SK-N-SH (cell line): ENCODE measurements at regions not wholly inside any gene's neighbourhood (a gene's known extent, or its start where the extent isn't known, plus 50 kb on each side); places are given as distances from the start of the nearest gene placed in this dataset.

Source experiments
- CTCF ChIA-PET: fragments of 300-600, 350-600 bp; formaldehyde crosslinking; extraction: SDS; loops from one replicate; lab custom pipeline; 2021; lab: Yijun Ruan, JAX
- POLR2A ChIA-PET: fragments of 350-600 bp; sonication (Branson Sonifier 250); formaldehyde crosslinking; extraction: SDS; loops from one replicate; lab custom pipeline; 2020; ENCODE audit warnings: antibody characterized with exemption, inconsistent platforms; lab: Yijun Ruan, JAX
- DNase-seq: peaks from one replicate; pipeline ENCODE4 v3.0.0; 2012
- H2AFZ ChIP-seq: fragments of 200-600 bp; sonication (generic); 2 replicates; pipeline ENCODE4 v1.8.1; 2016; ENCODE audit warnings: antibody characterized with exemption, mild to moderate bottlenecking, low read depth
- H3F3A ChIP-seq: fragments of 200-600 bp; sonication (generic); replicated peaks from 2 replicates; pipeline ENCODE3; 2016; ENCODE audit warnings: antibody characterized with exemption, mild to moderate bottlenecking; ENCODE audit not compliant: insufficient read depth
- H3K27ac ChIP-seq, 2 experiments: fragments of 200-500 bp in 1 of 2; fragments of 200-600 bp in 1 of 2; sonication (Bioruptor generic) in 1 of 2; sonication (generic), shearing (Covaris generic) in 1 of 2; 2 replicates each; pipeline versions ENCODE4 v1.5.1 to v1.6.1; 2014 to 2016; ENCODE audit warnings: low read depth in 2 of 2, inconsistent platforms in 1 of 2, low read length in 1 of 2, mild to moderate bottlenecking in 1 of 2, mixed read lengths in 1 of 2
- H3K27me3 ChIP-seq: fragments of 200-600 bp; sonication (generic), shearing (Covaris generic); 2 replicates; pipeline ENCODE4 v1.6.1; 2016; ENCODE audit warnings: mixed run types; ENCODE audit not compliant: insufficient read depth
- H3K36me3 ChIP-seq, 2 experiments: fragments of 200-500 bp in 1 of 2; fragments of 200-600 bp in 1 of 2; sonication (Bioruptor generic) in 1 of 2; sonication (generic) in 1 of 2; replicated peaks in 1 of 2; 2 replicates each; pipeline versions ENCODE3 to v1.5.1; 2014 to 2016; ENCODE audit warnings: low read length in 1 of 2, mild to moderate bottlenecking in 1 of 2; ENCODE audit not compliant: insufficient read depth in 2 of 2, control insufficient read depth in 1 of 2
- H3K4me1 ChIP-seq, 2 experiments: fragments of 200-500 bp in 1 of 2; fragments of 200-600 bp in 1 of 2; sonication (Bioruptor generic) in 1 of 2; sonication (generic), shearing (Covaris generic) in 1 of 2; 2 replicates each; pipeline versions ENCODE4 v1.5.1 to v1.6.1; 2014 to 2016; ENCODE audit warnings: low read depth in 1 of 2, low read length in 1 of 2, mixed run types in 1 of 2; ENCODE audit not compliant: insufficient read depth in 2 of 2, control insufficient read depth in 1 of 2
- H3K4me2 ChIP-seq: fragments of 200-600 bp; sonication (generic), shearing (Covaris generic); 2 replicates; pipeline ENCODE4 v1.6.1; 2017; ENCODE audit warnings: mixed run types
- H3K4me3 ChIP-seq, 2 experiments: fragments of 200-500 bp in 1 of 2; fragments of 200-600 bp in 1 of 2; sonication (Bioruptor generic) in 1 of 2; sonication (generic), shearing (Covaris generic) in 1 of 2; 2 replicates each; pipeline versions ENCODE4 v1.5.1 to v1.8.1; 2014 to 2016; ENCODE audit warnings: low read depth in 2 of 2, inconsistent platforms in 1 of 2, low read length in 1 of 2, mild to moderate bottlenecking in 1 of 2, mixed read lengths in 1 of 2, moderate library complexity in 1 of 2
- H3K79me2 ChIP-seq: fragments of 200-600 bp; sonication (generic); 2 replicates; pipeline ENCODE4 v1.8.1; 2017; ENCODE audit warnings: mild to moderate bottlenecking; ENCODE audit not compliant: insufficient read depth
- H3K9ac ChIP-seq: fragments of 200-600 bp; sonication (generic); 2 replicates; pipeline ENCODE4 v1.6.1; 2017; ENCODE audit warnings: mixed run types
- H3K9me2 ChIP-seq: fragments of 200-600 bp; sonication (generic); 2 replicates; pipeline ENCODE4 v1.6.1; 2017; ENCODE audit warnings: mixed run types
- H3K9me3 ChIP-seq: fragments of 200-600 bp; sonication (generic); 2 replicates; pipeline ENCODE4 v1.6.1; 2017; ENCODE audit warnings: mixed run types, mild to moderate bottlenecking, moderate library complexity
- H4K20me1 ChIP-seq: fragments of 200-600 bp; sonication (generic); 2 replicates; pipeline ENCODE4 v1.6.1; 2017; ENCODE audit warnings: mild to moderate bottlenecking, mixed run types; ENCODE audit not compliant: insufficient read depth
- CHD2 ChIP-seq: fragments of 150-350 bp; IDR thresholded peaks from 2 replicates; pipeline ENCODE4 v1.6.1; 2018; ENCODE audit warnings: low read length; ENCODE audit not compliant: partially characterized antibody
- ELF1 ChIP-seq: IDR thresholded peaks from 2 replicates; pipeline ENCODE4 v1.4.0; 2012
- EP300 ChIP-seq, 2 experiments: IDR thresholded peaks; 2 replicates each; pipeline versions ENCODE4 v1.4.0 to v1.6.1; 2012; ENCODE audit warnings: borderline replicate concordance in 1 of 2, low read depth in 1 of 2, low read length in 1 of 2
- EZH2phosphoT487 ChIP-seq: fragments of 200-600 bp; sonication (generic); IDR thresholded peaks from 2 replicates; pipeline ENCODE4 v1.6.1; 2017; ENCODE audit warnings: low read depth, mixed run types, mild to moderate bottlenecking, antibody characterized with exemption, moderate library complexity, borderline replicate concordance
- FOXM1 ChIP-seq: IDR thresholded peaks from 2 replicates; pipeline ENCODE4 v1.4.0; 2012; ENCODE audit warnings: low read depth, mild to moderate bottlenecking
- GATA2 ChIP-seq: sonication (generic); formaldehyde crosslinking; IDR thresholded peaks from 2 replicates; pipeline ENCODE4 v1.5.0; 2020; ENCODE audit warnings: mild to moderate bottlenecking, missing genetic modification reagents
- JUND ChIP-seq: IDR thresholded peaks from 2 replicates; pipeline ENCODE4 v1.4.0; 2012
- MEF2A ChIP-seq: IDR thresholded peaks from 2 replicates; pipeline ENCODE4 v1.4.0; 2012; ENCODE audit warnings: low read depth, borderline replicate concordance
- MXI1 ChIP-seq: IDR thresholded peaks from 2 replicates; pipeline ENCODE4 v1.6.1; 2012; ENCODE audit warnings: mild to moderate bottlenecking, low read depth, low read length, improper control_type of control experiment
- NFIC ChIP-seq: IDR thresholded peaks from 2 replicates; pipeline ENCODE4 v1.4.0; 2012; ENCODE audit warnings: borderline replicate concordance
- RAD21 ChIP-seq: IDR thresholded peaks from 2 replicates; pipeline ENCODE4 v1.6.1; 2012; ENCODE audit warnings: mild to moderate bottlenecking, low read length
- RCOR1 ChIP-seq: fragments of 150-350 bp; IDR thresholded peaks from 2 replicates; pipeline ENCODE4 v1.6.1; 2017; ENCODE audit warnings: antibody characterized with exemption, low read length
- RFX5 ChIP-seq: IDR thresholded peaks from 2 replicates; pipeline ENCODE4 v1.6.1; 2012; ENCODE audit warnings: mild to moderate bottlenecking, improper control_type of control experiment, low read length
- SMC3 ChIP-seq: IDR thresholded peaks from 2 replicates; pipeline ENCODE4 v1.6.1; 2012; ENCODE audit warnings: low read depth, low read length, improper control_type of control experiment
- TCF12 ChIP-seq: IDR thresholded peaks from 2 replicates; pipeline ENCODE4 v1.4.0; 2012
- TEAD4 ChIP-seq: IDR thresholded peaks from 2 replicates; pipeline ENCODE4 v1.4.0; 2012; ENCODE audit warnings: mild to moderate bottlenecking, borderline replicate concordance; ENCODE audit not compliant: insufficient read depth
- YY1 ChIP-seq: IDR thresholded peaks from 2 replicates; pipeline ENCODE4 v1.4.0; 2012; ENCODE audit warnings: low read depth, mild to moderate bottlenecking
- WGBS: methylation state at CpG from one replicate; pipeline ENCODE4 v1.1.6; 2017; ENCODE audit warnings: low lambda C conversion rate; 5-methylcytosine and 5-hydroxymethylcytosine counted together
- TF ChIP-seq, protein P1 (sequence below): fragments of 200-600 bp; sonication (generic); IDR thresholded peaks from 2 replicates; pipeline ENCODE4 v1.6.1; 2017; ENCODE audit warnings: antibody characterized with exemption, mild to moderate bottlenecking, moderate library complexity
- TF ChIP-seq, protein P2 (sequence below): fragments of 150-350 bp; IDR thresholded peaks from 2 replicates; pipeline ENCODE4 v1.6.1; 2016; ENCODE audit warnings: mild to moderate bottlenecking, low read depth, low read length
- TF ChIP-seq, protein P3 (sequence below): fragments of 150-350 bp; IDR thresholded peaks from 2 replicates; pipeline ENCODE4 v1.6.1; 2017; ENCODE audit warnings: antibody characterized with exemption, low read length, low read depth, borderline replicate concordance
- TF ChIP-seq, protein P4 (sequence below): IDR thresholded peaks from 2 replicates; pipeline ENCODE4; 2012
- TF ChIP-seq, protein P5 (sequence below): IDR thresholded peaks from 2 replicates; pipeline ENCODE4 v1.4.0; 2012; ENCODE audit warnings: low read depth, borderline replicate concordance

DNA sequence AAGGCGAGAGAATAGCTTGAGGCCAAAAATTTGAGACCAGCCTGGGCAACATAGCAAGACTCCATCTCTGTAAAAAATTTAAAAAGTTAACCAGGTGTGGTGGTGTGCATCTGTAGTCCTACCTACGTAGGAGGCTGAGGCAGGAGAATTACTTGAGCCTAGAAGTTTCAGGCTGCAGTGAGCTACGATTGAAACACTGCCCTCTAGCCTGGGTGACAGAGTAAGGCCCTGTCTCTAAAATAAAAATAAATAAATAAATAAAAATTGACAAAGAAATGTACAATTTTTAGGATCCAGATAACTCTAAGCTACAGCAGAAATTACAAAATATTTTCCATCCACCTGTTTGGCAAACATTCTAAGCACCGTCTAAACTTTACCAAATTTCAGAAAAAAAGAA, 941.0 kb upstream of the ADGRB3 start:
- no peaks in the 10 kb centered on the region for H3K36me3 ChIP-seq
- no peaks in the 10 kb centered on the region for H3K27me3 ChIP-seq
- H3F3A ChIP-seq: no peaks in the 10 kb centered on the region
- H3K9ac ChIP-seq: no peak overlapping the region
- POLR2A ChIA-PET: no interaction called here
- DNase-seq: no peak
- no peak overlapping the region for H3K4me2 ChIP-seq
- 34% methylated on average over 4 of the region's 4 CpGs for WGBS
- H3K9me3 ChIP-seq: no peaks in the 10 kb centered on the region
- CTCF ChIA-PET: interaction anchor here (0.7 to 0.8 kb wide), 2 partner anchors 15 kb away, joined by 3 read pairs; no protein-coding TSS in a partner anchor
- no peaks in the 10 kb centered on the region for H4K20me1 ChIP-seq
- no peak overlapping the region for H3K4me3 ChIP-seq
- no peak overlapping the region for H3K27ac ChIP-seq
- no peaks in the 10 kb centered on the region for H3K9me2 ChIP-seq
- no peaks in the 10 kb centered on the region for H3K79me2 ChIP-seq
- no peak overlapping the region for H2AFZ ChIP-seq
- no peak for TF ChIP-seq SMC3
- TF ChIP-seq ELF1: no peak
- no peak for TF ChIP-seq MEF2A
- no peak for TF ChIP-seq GATA2 (CRISPR knock-in tag)
- TF ChIP-seq, protein P1, sequence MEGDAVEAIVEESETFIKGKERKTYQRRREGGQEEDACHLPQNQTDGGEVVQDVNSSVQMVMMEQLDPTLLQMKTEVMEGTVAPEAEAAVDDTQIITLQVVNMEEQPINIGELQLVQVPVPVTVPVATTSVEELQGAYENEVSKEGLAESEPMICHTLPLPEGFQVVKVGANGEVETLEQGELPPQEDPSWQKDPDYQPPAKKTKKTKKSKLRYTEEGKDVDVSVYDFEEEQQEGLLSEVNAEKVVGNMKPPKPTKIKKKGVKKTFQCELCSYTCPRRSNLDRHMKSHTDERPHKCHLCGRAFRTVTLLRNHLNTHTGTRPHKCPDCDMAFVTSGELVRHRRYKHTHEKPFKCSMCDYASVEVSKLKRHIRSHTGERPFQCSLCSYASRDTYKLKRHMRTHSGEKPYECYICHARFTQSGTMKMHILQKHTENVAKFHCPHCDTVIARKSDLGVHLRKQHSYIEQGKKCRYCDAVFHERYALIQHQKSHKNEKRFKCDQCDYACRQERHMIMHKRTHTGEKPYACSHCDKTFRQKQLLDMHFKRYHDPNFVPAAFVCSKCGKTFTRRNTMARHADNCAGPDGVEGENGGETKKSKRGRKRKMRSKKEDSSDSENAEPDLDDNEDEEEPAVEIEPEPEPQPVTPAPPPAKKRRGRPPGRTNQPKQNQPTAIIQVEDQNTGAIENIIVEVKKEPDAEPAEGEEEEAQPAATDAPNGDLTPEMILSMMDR: peak; percentile 25; the same call in 1 of the 2 replicates
- TF ChIP-seq MXI1: no peak
- no peak for TF ChIP-seq RAD21
- TF ChIP-seq RFX5: no peak
- TF ChIP-seq, all 33 proteins: peak for 1
- no peaks in the 10 kb centered on the region for H3K4me1 ChIP-seq

DNA sequence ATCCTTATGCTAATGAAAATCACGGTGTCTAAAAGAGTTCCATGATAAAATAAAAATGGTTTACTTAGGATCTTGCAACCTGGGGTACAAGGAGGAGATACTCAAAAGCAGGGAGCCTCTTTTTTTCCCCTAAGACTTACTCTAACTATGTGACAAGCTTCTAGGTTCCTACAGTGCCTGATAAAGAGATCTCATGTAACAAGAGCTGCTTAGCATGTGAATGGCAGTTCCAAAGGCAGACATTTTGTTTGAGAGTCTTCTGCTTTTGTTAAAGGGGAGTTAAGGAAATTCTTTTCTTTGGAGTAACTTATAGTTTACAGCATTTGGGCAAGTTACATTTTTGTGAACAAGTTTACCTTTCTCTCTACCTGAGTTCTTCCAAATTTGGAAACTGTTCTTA, 945.8 kb upstream of the ADGRB3 start:
- ChIA-PET POLR2A (no interaction called here), CTCF (no interaction called here)
- Histone ChIP-seq H3K9me3 (no peaks in the 10 kb centered on the region), H3K9me2 (no peaks in the 10 kb centered on the region), H3K36me3 (no peaks in the 10 kb centered on the region), H3K4me1 (no peaks in the 10 kb centered on the region), H3K4me3 (no peak overlapping the region), H3K27me3 (no peaks in the 10 kb centered on the region), H3K27ac (no peak overlapping the region), H3F3A (no peaks in the 10 kb centered on the region), H3K9ac (no peak overlapping the region), H4K20me1 (no peaks in the 10 kb centered on the region), H2AFZ (no peak overlapping the region), H3K79me2 (no peaks in the 10 kb centered on the region), H3K4me2 (no peak overlapping the region)
- TF ChIP-seq, protein P2, sequence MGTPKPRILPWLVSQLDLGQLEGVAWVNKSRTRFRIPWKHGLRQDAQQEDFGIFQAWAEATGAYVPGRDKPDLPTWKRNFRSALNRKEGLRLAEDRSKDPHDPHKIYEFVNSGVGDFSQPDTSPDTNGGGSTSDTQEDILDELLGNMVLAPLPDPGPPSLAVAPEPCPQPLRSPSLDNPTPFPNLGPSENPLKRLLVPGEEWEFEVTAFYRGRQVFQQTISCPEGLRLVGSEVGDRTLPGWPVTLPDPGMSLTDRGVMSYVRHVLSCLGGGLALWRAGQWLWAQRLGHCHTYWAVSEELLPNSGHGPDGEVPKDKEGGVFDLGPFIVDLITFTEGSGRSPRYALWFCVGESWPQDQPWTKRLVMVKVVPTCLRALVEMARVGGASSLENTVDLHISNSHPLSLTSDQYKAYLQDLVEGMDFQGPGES: no peak
- TF ChIP-seq, protein P3, sequence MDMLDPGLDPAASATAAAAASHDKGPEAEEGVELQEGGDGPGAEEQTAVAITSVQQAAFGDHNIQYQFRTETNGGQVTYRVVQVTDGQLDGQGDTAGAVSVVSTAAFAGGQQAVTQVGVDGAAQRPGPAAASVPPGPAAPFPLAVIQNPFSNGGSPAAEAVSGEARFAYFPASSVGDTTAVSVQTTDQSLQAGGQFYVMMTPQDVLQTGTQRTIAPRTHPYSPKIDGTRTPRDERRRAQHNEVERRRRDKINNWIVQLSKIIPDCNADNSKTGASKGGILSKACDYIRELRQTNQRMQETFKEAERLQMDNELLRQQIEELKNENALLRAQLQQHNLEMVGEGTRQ: no peak
- TF ChIP-seq MXI1 (no peak), EZH2phosphoT487 (no peak), ELF1 (no peak), RCOR1 (no peak), YY1 (no peak), TEAD4 (no peak), NFIC (no peak), MEF2A (no peak), TCF12 (no peak), EP300 (IDR thresholded peaks at IDR 0.05; ENCODE audit: borderline replicate concordance in 1 of 2, low read depth in 1 of 2, low read length in 1 of 2) (no peak), FOXM1 (no peak), CHD2 (no peak), JUND (no peak)
- TF ChIP-seq, protein P4, sequence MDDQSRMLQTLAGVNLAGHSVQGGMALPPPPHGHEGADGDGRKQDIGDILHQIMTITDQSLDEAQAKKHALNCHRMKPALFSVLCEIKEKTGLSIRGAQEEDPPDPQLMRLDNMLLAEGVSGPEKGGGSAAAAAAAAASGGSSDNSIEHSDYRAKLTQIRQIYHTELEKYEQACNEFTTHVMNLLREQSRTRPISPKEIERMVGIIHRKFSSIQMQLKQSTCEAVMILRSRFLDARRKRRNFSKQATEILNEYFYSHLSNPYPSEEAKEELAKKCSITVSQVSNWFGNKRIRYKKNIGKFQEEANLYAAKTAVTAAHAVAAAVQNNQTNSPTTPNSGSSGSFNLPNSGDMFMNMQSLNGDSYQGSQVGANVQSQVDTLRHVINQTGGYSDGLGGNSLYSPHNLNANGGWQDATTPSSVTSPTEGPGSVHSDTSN: no peak
- TF ChIP-seq, protein P5, sequence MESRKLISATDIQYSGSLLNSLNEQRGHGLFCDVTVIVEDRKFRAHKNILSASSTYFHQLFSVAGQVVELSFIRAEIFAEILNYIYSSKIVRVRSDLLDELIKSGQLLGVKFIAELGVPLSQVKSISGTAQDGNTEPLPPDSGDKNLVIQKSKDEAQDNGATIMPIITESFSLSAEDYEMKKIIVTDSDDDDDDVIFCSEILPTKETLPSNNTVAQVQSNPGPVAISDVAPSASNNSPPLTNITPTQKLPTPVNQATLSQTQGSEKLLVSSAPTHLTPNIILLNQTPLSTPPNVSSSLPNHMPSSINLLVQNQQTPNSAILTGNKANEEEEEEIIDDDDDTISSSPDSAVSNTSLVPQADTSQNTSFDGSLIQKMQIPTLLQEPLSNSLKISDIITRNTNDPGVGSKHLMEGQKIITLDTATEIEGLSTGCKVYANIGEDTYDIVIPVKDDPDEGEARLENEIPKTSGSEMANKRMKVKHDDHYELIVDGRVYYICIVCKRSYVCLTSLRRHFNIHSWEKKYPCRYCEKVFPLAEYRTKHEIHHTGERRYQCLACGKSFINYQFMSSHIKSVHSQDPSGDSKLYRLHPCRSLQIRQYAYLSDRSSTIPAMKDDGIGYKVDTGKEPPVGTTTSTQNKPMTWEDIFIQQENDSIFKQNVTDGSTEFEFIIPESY: no peak
- no peak for DNase-seq
- 50% methylated on average over 1 of the region's 1 CpG for WGBS
